ENCODE measurements at regions not wholly inside any gene's neighbourhood (a gene's known extent, or its start where the extent isn't known, plus 50 kb on each side); places are given as distances from the start of the nearest gene placed in this dataset.

DNA sequence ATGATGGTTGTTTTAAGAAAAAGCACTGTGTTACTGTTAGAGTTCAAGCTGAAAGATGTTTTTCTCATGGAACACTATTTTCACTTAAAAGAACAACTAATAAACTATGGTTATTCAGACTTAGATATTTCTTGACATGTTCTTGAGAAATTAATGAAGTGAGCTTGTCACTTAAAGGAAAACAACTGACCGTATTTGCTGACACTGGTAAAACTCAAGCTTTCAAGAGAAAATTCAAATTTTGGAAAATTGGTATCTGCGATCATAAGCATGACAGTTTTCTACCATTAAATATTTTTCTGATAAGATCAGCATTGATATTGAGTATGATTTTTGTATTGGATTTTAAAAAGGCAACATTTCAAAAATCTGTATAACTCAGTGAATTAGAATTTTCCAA, 549.5 kb upstream of the ACTRT1 start:
- H3K4me1 ChIP-seq (ENCODE audit: control insufficient read depth in 1 of 2, low read depth in 2 of 2), result no peaks in the 10 kb centered on the region
- no peaks in the 10 kb centered on the region for H3K36me3 ChIP-seq
- no peak for ATAC-seq (ENCODE audit: insufficient number of reproducible peaks, low FRiP score, low read depth)

DNA sequence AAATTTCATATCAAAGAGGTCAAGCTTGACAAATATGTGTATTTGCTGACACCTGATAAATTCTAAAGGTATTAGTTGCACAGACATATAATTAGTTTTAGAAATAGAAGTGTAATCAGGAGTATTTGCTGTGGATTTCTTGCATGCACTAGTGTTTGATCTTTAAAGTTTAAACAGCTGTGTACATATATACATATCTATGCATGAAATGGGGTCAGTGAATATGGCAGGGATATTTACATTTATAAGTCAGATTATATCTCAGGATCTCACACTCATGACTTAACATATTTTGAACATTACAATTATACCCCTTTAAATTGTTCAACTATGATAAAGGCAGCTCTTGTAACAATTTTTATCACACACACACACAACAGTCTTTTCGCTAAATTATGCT, 547.4 kb upstream of the ACTRT1 start:
- DNase-seq (ENCODE audit: low spot score), result no peak
- H3K4me3 ChIP-seq, result no peak overlapping the region
- no peak overlapping the region for H3K27ac ChIP-seq
- TF ChIP-seq, protein P1, sequence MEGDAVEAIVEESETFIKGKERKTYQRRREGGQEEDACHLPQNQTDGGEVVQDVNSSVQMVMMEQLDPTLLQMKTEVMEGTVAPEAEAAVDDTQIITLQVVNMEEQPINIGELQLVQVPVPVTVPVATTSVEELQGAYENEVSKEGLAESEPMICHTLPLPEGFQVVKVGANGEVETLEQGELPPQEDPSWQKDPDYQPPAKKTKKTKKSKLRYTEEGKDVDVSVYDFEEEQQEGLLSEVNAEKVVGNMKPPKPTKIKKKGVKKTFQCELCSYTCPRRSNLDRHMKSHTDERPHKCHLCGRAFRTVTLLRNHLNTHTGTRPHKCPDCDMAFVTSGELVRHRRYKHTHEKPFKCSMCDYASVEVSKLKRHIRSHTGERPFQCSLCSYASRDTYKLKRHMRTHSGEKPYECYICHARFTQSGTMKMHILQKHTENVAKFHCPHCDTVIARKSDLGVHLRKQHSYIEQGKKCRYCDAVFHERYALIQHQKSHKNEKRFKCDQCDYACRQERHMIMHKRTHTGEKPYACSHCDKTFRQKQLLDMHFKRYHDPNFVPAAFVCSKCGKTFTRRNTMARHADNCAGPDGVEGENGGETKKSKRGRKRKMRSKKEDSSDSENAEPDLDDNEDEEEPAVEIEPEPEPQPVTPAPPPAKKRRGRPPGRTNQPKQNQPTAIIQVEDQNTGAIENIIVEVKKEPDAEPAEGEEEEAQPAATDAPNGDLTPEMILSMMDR (IDR thresholded peaks at IDR 0.05), result no peak
- H3K9me3 ChIP-seq, result no peaks in the 10 kb centered on the region
- H3K4me1 ChIP-seq (ENCODE audit: control insufficient read depth in 1 of 2, low read depth in 2 of 2), result no peaks in the 10 kb centered on the region
- ATAC-seq (ENCODE audit: insufficient number of reproducible peaks, low FRiP score, low read depth), result no peak
- no peaks in the 10 kb centered on the region for H3K36me3 ChIP-seq
- no peaks in the 10 kb centered on the region for H3K27me3 ChIP-seq (replicated peaks; ENCODE audit: insufficient read depth)

More for the DNA sequence above, 549.5 kb upstream of the ACTRT1 start:
- H3K27ac ChIP-seq, result no peak overlapping the region
- no peak for DNase-seq (ENCODE audit: low spot score)
- TF ChIP-seq, protein P1 (IDR thresholded peaks at IDR 0.05), result no peak
- no peaks in the 10 kb centered on the region for H3K27me3 ChIP-seq (replicated peaks; ENCODE audit: insufficient read depth)
- H3K4me3 ChIP-seq, result no peak overlapping the region
- H3K9me3 ChIP-seq, result no peaks in the 10 kb centered on the region

DNA sequence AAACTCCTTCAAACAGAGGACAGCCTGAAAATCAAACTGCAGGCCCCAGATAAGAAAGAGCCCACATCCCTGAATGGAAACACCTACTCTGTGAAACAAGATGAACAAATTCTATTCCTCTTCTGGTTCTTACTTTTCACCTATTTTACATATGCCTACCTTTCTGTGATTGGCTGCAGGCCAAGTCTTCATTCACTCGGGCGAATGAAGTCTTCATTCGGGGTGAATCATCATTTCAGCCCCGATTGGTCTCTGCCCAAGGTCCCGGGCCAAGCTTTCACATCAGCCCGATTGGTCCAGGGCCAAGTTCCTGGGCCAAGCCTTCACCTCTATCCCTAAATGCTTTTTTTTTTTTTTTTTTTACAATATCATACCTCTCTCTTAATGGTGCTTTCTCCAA, 529.8 kb upstream of the ACTRT1 start:
- TF ChIP-seq, protein P1 (IDR thresholded peaks at IDR 0.05), result no peak
- ATAC-seq (ENCODE audit: insufficient number of reproducible peaks, low FRiP score, low read depth) (no peak), DNase-seq (ENCODE audit: low spot score) (no peak)
- Histone ChIP-seq H3K36me3 (no peaks in the 10 kb centered on the region), H3K4me1 (ENCODE audit: control insufficient read depth in 1 of 2, low read depth in 2 of 2) (no peaks in the 10 kb centered on the region), H3K27me3 (replicated peaks; ENCODE audit: insufficient read depth) (no peaks in the 10 kb centered on the region), H3K4me3 (no peak overlapping the region), H3K9me3 (no peaks in the 10 kb centered on the region), H3K27ac (no peak overlapping the region)

DNA sequence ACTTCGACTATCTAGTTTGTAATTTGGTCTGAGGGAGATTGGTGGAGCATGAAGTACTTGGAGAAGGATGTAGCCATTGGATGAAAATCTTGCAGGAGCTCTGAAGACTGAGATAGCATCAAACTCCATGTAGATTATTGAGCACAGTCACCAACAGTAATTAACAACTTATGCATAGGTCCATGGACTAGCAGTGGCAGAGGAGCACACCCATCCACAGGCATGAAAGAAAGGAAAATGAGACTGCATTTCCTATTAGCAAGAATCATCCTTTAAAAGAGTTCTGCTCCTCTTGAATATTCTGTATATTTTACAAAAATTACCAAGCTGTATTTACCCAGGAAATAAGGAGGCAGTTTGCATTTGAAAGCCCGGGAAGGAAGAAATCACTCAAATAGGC, 529.4 kb upstream of the ACTRT1 start:
- DNase-seq (ENCODE audit: low spot score) (no peak), ATAC-seq (ENCODE audit: insufficient number of reproducible peaks, low FRiP score, low read depth) (no peak)
- Histone ChIP-seq H3K4me1 (ENCODE audit: control insufficient read depth in 1 of 2, low read depth in 2 of 2) (no peaks in the 10 kb centered on the region), H3K27ac (no peak overlapping the region), H3K36me3 (no peaks in the 10 kb centered on the region), H3K27me3 (replicated peaks; ENCODE audit: insufficient read depth) (no peaks in the 10 kb centered on the region), H3K4me3 (no peak overlapping the region), H3K9me3 (no peaks in the 10 kb centered on the region)
- TF ChIP-seq, protein P1 (IDR thresholded peaks at IDR 0.05), result no peak

DNA sequence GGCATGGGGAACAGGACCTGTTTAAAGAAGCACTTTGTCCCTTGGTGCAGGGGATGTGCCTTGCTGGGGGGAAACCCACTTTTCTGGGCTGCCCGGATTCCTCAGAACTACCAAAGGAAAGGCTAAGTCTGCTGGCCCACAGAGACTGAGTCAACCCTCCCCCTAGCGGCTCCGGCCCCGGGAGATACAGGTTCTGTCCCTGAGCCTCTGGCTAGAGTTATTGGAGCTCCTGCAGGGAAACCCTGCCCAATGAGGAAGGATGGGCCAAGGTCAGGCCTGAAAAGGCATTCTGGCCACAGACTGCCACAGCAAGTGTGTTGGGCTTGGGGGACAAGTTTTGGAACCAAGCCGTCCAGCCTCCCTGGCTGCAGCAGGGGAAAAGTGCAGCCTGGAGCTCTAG, 490.9 kb upstream of the ACTRT1 start:
- Histone ChIP-seq H3K9me3 (no peaks in the 10 kb centered on the region), H3K36me3 (no peaks in the 10 kb centered on the region), H3K27ac (no peak overlapping the region), H3K4me3 (no peak overlapping the region), H3K4me1 (ENCODE audit: control insufficient read depth in 1 of 2, low read depth in 2 of 2) (no peaks in the 10 kb centered on the region), H3K27me3 (replicated peaks; ENCODE audit: insufficient read depth) (no peaks in the 10 kb centered on the region)
- ATAC-seq (ENCODE audit: insufficient number of reproducible peaks, low FRiP score, low read depth) (no peak), DNase-seq (ENCODE audit: low spot score) (no peak)
- TF ChIP-seq, protein P1 (IDR thresholded peaks at IDR 0.05), result no peak
